COLO829 (cell line): ENCODE measurements at regions not wholly inside any gene's neighbourhood (a gene's known extent, or its start where the extent isn't known, plus 50 kb on each side); places are given as distances from the start of the nearest gene placed in this dataset.
A peak's percentile ranks its signal among the peaks of the same experiment; 100 is the strongest.
"Not testable (repeated sequence)": the region's sequence is repeated elsewhere in the genome, so short reads cannot be mapped to it uniquely, and the experiment has no call there.

Source experiments
- DNase-seq: peaks from one replicate; pipeline ENCODE4 v3.0.0; 2012; ENCODE audit warnings: low spot score

GRCh38 chr6:14555804-14556203 is 438.2 kb downstream of the CD83 start:
- DNase-seq: no peak

GRCh38 chr6:14559746-14560536 is 442.4 kb downstream of the CD83 start:
- DNase-seq: no peak

GRCh38 chr6:14561563-14561962 is 444.0 kb downstream of the CD83 start:
- DNase-seq: not testable (repeated sequence)

GRCh38 chr6:14567842-14568241 is 450.3 kb downstream of the CD83 start:
- DNase-seq: no peak

- DNase-seq: peak; percentile 10
Observed at GRCh38 chr6:14569394-14569793, 451.8 kb downstream of the CD83 start.

GRCh38 chr6:14569874-14570273 is 452.3 kb downstream of the CD83 start:
- DNase-seq: not testable (repeated sequence)

- DNase-seq: no peak
Observed at GRCh38 chr6:14571001-14571400, 453.4 kb downstream of the CD83 start.

- DNase-seq: no peak
Observed at GRCh38 chr6:14571746-14572145, 454.2 kb downstream of the CD83 start.

- DNase-seq: no peak
Observed at GRCh38 chr6:14573267-14573666, 455.7 kb downstream of the CD83 start.

- no peak for DNase-seq
Observed at GRCh38 chr6:14573703-14574290, 456.2 kb downstream of the CD83 start.

GRCh38 chr6:14575961-14576360 is 458.4 kb downstream of the CD83 start:
- no peak for DNase-seq

- no peak for DNase-seq
Observed at GRCh38 chr6:14578994-14579393, 461.4 kb downstream of the CD83 start.

- no peak for DNase-seq
Observed at GRCh38 chr6:14582749-14583148, 465.2 kb downstream of the CD83 start.

- no peak for DNase-seq
Observed at GRCh38 chr6:14583826-14584225, 466.3 kb downstream of the CD83 start.

GRCh38 chr6:14584450-14584849 is 466.9 kb downstream of the CD83 start:
- DNase-seq: no peak

GRCh38 chr6:14585689-14586088 is 468.1 kb downstream of the CD83 start:
- DNase-seq: no peak

GRCh38 chr6:14589175-14589574 is 471.6 kb downstream of the CD83 start:
- no peak for DNase-seq

- DNase-seq: no peak
Observed at GRCh38 chr6:14590586-14590985, 473.0 kb downstream of the CD83 start.

GRCh38 chr6:14591998-14592397 is 474.4 kb downstream of the CD83 start:
- DNase-seq: no peak

- DNase-seq: no peak
Observed at GRCh38 chr6:14593286-14593685, 475.7 kb downstream of the CD83 start.

GRCh38 chr6:14595751-14596150 is 478.2 kb downstream of the CD83 start:
- DNase-seq: no peak

GRCh38 chr6:14596410-14596809 is 478.8 kb downstream of the CD83 start:
- DNase-seq: peak; percentile 27

- no peak for DNase-seq
Observed at GRCh38 chr6:14597090-14597489, 479.5 kb downstream of the CD83 start.
